ENCODE measurements at regions not wholly inside any gene's neighbourhood (a gene's known extent, or its start where the extent isn't known, plus 50 kb on each side); places are given as distances from the start of the nearest gene placed in this dataset.

DNA sequence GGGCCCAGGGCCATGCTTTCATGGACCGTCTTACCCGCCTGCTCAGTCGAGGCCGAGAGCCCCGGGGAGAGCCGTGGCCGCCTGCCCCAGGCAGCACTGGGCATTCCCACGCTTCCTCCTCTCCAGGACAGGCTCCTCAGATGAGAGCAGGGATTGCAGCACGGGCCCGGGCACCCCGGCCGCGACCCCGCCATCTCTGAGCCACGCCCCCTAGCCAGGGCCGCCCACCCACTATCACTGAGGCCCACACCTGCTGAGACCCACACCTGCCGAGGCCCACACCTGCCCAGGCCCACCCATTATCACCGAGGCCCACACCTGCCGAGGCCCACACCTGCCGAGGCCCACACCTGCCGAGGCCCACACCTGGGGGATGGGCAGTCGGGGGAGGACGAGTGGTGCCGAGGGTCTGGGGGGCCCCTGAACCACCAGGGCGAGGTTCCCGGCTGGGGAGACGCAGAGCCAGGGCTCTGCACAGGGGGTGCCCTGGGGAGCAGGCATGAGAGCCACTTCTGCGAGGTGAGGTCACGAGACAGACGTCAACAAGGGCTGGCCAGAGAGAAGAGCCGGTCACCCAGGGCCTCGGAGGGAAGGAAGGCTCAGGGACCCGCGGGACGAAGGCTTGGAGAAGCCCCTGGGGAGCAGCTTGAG, 235.6 kb downstream of the ERMARD start:
- no peaks in the 10 kb centered on the region for H3K36me3 ChIP-seq (replicated peaks in 1 of 2; ENCODE audit: control insufficient read depth in 1 of 2, insufficient read depth in 2 of 2, low read length in 1 of 2)
- WGBS (ENCODE audit: low lambda C conversion rate) = 64% methylated on average over 18 of the region's 35 CpGs
- H3K9me2 ChIP-seq = no peaks in the 10 kb centered on the region
- no peak overlapping the region for H3K4me2 ChIP-seq
- no peaks in the 10 kb centered on the region for H3K27me3 ChIP-seq (ENCODE audit: insufficient read depth)
- no peak overlapping the region for H2AFZ ChIP-seq (ENCODE audit: low read depth)
- no peaks in the 10 kb centered on the region for H3K9me3 ChIP-seq
- no peak overlapping the region for H3K4me3 ChIP-seq (ENCODE audit: low read depth in 2 of 2, low read length in 1 of 2)
- H3K9ac ChIP-seq = no peak overlapping the region
- DNase-seq = no peak
- no peaks in the 10 kb centered on the region for H4K20me1 ChIP-seq (ENCODE audit: insufficient read depth)
- POLR2A ChIA-PET = no interaction called here
- no peak overlapping the region for H3K27ac ChIP-seq (ENCODE audit: low read depth in 2 of 2, low read length in 1 of 2)
- TF ChIP-seq, protein P1, sequence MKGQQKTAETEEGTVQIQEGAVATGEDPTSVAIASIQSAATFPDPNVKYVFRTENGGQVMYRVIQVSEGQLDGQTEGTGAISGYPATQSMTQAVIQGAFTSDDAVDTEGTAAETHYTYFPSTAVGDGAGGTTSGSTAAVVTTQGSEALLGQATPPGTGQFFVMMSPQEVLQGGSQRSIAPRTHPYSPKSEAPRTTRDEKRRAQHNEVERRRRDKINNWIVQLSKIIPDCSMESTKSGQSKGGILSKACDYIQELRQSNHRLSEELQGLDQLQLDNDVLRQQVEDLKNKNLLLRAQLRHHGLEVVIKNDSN (IDR thresholded peaks at IDR 0.05; ENCODE audit: borderline replicate concordance, low read depth) = no peak
- TF ChIP-seq CHD2 (IDR thresholded peaks at IDR 0.05; ENCODE audit: low read length, partially characterized antibody) (no peak), MEF2A (IDR thresholded peaks at IDR 0.05; ENCODE audit: borderline replicate concordance, low read depth) (no peak), SIN3A (IDR thresholded peaks at IDR 0.05; ENCODE audit: borderline replicate concordance, low read depth, low read length) (no peak), FOXJ3 (CRISPR knock-in tag; IDR thresholded peaks at IDR 0.05) (no peak), NFIC (IDR thresholded peaks at IDR 0.05; ENCODE audit: borderline replicate concordance) (no peak), GABPA (IDR thresholded peaks at IDR 0.05; ENCODE audit: low read depth) (no peak), EZH2phosphoT487 (IDR thresholded peaks at IDR 0.05; ENCODE audit: borderline replicate concordance, low read depth) (no peak), RXRA (IDR thresholded peaks at IDR 0.05; ENCODE audit: borderline replicate concordance, low read depth) (no peak), JUND (IDR thresholded peaks at IDR 0.05) (no peak), TCF12 (IDR thresholded peaks at IDR 0.05) (no peak), FOXM1 (IDR thresholded peaks at IDR 0.05; ENCODE audit: low read depth) (no peak), MXI1 (IDR thresholded peaks at IDR 0.05; ENCODE audit: low read depth, low read length) (no peak), RFX5 (IDR thresholded peaks at IDR 0.05; ENCODE audit: low read length) (no peak), TEAD4 (IDR thresholded peaks at IDR 0.05; ENCODE audit: borderline replicate concordance, insufficient read depth) (no peak)
- TF ChIP-seq, protein P2, sequence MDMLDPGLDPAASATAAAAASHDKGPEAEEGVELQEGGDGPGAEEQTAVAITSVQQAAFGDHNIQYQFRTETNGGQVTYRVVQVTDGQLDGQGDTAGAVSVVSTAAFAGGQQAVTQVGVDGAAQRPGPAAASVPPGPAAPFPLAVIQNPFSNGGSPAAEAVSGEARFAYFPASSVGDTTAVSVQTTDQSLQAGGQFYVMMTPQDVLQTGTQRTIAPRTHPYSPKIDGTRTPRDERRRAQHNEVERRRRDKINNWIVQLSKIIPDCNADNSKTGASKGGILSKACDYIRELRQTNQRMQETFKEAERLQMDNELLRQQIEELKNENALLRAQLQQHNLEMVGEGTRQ (IDR thresholded peaks at IDR 0.05; ENCODE audit: borderline replicate concordance, low read depth, low read length) = no peak
- TF ChIP-seq, protein P3, sequence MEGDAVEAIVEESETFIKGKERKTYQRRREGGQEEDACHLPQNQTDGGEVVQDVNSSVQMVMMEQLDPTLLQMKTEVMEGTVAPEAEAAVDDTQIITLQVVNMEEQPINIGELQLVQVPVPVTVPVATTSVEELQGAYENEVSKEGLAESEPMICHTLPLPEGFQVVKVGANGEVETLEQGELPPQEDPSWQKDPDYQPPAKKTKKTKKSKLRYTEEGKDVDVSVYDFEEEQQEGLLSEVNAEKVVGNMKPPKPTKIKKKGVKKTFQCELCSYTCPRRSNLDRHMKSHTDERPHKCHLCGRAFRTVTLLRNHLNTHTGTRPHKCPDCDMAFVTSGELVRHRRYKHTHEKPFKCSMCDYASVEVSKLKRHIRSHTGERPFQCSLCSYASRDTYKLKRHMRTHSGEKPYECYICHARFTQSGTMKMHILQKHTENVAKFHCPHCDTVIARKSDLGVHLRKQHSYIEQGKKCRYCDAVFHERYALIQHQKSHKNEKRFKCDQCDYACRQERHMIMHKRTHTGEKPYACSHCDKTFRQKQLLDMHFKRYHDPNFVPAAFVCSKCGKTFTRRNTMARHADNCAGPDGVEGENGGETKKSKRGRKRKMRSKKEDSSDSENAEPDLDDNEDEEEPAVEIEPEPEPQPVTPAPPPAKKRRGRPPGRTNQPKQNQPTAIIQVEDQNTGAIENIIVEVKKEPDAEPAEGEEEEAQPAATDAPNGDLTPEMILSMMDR (IDR thresholded peaks at IDR 0.05) = no peak
- TF ChIP-seq, protein P4, sequence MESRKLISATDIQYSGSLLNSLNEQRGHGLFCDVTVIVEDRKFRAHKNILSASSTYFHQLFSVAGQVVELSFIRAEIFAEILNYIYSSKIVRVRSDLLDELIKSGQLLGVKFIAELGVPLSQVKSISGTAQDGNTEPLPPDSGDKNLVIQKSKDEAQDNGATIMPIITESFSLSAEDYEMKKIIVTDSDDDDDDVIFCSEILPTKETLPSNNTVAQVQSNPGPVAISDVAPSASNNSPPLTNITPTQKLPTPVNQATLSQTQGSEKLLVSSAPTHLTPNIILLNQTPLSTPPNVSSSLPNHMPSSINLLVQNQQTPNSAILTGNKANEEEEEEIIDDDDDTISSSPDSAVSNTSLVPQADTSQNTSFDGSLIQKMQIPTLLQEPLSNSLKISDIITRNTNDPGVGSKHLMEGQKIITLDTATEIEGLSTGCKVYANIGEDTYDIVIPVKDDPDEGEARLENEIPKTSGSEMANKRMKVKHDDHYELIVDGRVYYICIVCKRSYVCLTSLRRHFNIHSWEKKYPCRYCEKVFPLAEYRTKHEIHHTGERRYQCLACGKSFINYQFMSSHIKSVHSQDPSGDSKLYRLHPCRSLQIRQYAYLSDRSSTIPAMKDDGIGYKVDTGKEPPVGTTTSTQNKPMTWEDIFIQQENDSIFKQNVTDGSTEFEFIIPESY (IDR thresholded peaks at IDR 0.05; ENCODE audit: borderline replicate concordance, low read depth) = no peak
- TF ChIP-seq, protein P5, sequence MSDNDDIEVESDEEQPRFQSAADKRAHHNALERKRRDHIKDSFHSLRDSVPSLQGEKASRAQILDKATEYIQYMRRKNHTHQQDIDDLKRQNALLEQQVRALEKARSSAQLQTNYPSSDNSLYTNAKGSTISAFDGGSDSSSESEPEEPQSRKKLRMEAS (IDR thresholded peaks at IDR 0.05; ENCODE audit: low read depth) = no peak
- CTCF ChIA-PET = interaction anchor here (0.5 kb wide), 1 partner anchor 160 kb away, joined by 3 read pairs; no protein-coding TSS in a partner anchor
- no peaks in the 10 kb centered on the region for H3K79me2 ChIP-seq (ENCODE audit: insufficient read depth)
- H3K4me1 ChIP-seq (ENCODE audit: control insufficient read depth in 1 of 2, insufficient read depth in 2 of 2, low read depth in 1 of 2, low read length in 1 of 2) = no peaks in the 10 kb centered on the region; a peak in 1 of 4 replicates
- no peaks in the 10 kb centered on the region for H3F3A ChIP-seq (replicated peaks; ENCODE audit: insufficient read depth)

Measured in SK-N-SH (cell line).